Fibroblast of skin of right biceps (primary cell): ENCODE measurements at regions not wholly inside any gene's neighbourhood (a gene's known extent, or its start where the extent isn't known, plus 50 kb on each side); places are given as distances from the start of the nearest gene placed in this dataset.

Source experiments
- DNase-seq: peaks from one replicate; pipeline ENCODE4 v3.0.0-alpha.2; 2013

GRCh38 chr16:72261127-72261526 lies 89.2 kb upstream of the PMFBP1 start:
- DNase-seq, result no peak

DNA sequence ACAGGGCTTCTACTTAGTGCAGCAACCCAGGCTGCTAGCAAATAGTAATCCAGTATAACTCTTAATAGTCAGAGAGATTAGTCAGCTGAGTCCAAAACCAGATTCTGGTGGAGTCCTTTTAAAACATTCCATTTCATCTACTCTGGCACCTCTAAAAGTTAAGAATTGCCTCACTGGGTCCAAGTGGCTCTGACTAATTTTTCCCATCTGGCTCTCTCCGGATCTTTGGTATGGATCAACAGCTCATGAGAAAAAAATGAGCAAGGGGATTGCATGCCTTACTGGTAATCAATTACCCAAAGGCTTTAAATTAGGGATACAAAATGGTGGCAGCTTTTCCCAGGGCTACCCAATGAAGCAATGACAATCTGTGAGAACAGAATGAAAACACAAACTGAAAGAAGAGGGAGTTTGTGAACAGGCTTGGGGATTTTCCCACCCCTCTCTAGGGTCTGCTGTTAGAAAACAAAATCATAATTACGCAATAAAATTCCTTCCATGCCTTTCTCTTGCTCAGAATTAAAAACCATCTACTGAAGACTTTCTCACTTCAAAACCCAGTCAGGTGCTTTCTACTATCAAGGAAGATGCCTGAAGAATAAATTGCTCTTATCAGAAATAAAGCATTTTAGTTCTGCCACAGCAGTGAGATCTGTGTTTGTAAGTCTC lies 84.6 kb upstream of the PMFBP1 start:
- peak; percentile 91 for DNase-seq

DNA sequence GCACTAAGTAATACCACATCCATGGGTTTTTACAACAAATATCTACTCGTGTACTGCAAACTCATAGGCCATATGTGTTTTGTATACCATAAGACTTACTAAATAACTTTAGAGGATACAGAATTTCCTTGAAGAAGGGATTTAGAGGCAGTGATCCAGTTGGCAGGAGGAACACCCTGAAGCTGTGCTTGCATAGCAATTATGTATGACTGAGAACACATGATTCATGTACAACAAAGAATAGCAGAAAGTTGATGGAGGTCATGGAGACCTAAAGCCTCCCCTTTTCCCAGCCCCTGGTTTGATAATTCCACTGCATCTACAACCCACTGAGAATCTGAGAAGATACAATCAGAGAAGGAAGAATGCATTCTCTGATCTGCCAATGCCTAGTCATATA lies 83.8 kb upstream of the PMFBP1 start:
- DNase-seq, result peak; percentile 23

- DNase-seq, result peak; percentile 82
These were observed 75.9 kb upstream of the PMFBP1 start for GRCh38 chr16:72247821-72248253.

DNA sequence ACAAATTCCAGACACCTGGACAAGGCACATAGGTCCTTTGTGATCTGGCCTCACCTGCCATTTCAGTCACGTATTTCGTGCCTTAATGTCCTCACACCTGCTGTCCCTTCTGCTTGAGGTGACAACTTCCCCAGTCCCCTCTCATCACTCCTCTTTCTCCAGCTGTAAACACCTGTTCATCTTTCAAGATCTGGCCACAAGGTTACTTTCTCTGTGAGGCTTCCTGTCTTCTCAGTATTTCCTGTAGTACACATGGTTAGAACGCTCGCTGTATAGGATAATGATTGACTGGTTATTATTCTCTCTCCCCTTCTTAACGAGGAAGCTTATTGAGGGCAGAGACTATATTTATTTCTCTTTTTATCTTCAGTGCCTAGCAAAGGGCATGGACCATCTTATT lies 74.5 kb upstream of the PMFBP1 start:
- DNase-seq, result no peak

DNA sequence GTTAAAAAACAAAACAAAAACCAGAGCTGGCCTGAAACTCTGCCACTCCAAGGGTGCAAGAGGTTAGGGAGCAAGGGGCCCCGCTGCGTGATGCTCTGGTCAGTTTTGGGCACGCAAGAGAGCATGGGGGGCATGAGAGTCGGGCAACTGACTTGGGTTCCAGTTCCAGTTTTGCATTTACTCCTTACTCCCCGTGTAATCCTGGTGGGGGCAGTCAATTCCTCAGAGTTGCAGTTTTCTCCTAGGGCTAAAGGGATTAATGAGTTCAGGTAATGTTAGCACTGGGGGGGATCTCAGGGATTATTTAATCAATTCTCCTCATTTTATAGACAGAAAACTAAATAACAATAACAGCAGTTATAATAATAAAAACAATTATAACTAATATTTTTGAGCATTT lies 72.9 kb upstream of the PMFBP1 start:
- DNase-seq, result no peak

DNA sequence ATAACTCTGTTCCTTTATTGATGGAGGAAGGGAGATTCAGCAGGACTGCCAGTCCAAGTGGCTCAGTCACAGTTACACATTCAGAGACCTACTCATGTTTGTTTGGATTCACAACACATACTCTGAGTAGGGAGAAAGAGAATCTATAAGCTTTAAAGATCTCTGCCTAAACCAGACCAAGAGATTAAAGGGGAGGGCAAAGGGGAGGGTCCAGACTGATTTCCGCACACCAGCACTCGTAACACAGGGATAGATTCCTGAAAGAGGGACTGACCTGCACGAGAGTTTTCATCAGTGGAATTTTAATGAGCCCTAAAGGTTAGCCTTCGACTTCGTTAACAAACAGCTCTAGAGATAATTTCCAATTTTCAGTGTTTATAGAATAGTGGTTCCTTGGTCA lies 71.7 kb upstream of the PMFBP1 start:
- DNase-seq, result no peak

DNA sequence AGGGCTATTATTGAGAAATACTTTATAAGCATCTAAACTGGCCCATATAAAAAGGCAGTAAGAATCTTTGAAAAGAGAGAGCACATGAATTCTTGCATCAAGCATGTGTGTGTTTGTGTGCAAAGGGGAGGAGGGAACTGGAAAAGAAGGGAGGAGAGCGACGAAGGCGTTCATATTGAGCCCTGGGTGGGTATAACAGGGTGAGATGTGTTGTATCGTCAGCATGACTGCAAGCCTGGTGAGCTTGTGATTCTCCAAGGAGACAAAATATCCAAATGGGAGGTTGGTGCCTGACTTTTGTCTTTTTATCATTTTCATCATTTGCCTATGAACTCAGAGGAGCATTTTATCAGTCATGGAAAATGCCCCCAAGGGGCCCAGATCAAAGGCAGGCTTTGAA lies 70.8 kb upstream of the PMFBP1 start:
- no peak for DNase-seq

DNA sequence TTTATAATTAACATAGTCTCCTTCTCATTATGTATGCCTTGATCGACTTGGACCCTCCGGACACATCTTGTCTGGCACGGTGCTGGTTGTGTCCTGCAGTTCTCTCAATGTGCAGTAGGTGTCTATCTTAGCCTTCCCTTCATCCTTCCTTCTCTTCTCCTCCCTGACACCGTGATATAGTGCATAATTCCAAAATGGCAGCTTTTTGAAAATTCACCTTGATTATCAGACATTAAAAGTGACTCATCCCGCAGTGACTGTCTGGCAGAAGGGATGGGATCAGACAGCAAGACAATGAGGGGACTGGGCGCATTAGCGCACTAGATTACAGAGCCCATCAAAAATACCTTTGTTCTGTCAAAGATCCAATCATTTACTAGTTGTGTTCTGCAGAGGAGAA lies 70.0 kb upstream of the PMFBP1 start:
- peak; percentile 71 for DNase-seq

DNA sequence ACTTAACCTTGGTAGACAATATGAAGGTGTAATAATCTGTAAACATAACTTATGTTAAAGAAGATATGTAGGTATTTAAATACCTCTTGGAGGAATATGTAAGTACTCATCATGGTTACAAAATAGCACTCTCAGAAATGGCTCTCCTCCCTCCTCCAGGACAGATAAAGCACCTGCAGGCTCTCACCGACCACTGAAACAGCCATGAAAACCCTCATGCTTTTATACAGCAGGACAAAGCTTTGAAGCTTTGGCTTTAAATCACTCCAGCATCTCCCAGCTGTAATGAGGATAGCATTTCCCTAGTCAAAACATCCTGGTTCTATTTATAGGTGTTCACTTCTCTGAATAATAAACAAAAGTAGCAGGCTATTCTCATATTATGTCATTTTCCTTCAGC lies 69.1 kb upstream of the PMFBP1 start:
- no peak for DNase-seq

DNA sequence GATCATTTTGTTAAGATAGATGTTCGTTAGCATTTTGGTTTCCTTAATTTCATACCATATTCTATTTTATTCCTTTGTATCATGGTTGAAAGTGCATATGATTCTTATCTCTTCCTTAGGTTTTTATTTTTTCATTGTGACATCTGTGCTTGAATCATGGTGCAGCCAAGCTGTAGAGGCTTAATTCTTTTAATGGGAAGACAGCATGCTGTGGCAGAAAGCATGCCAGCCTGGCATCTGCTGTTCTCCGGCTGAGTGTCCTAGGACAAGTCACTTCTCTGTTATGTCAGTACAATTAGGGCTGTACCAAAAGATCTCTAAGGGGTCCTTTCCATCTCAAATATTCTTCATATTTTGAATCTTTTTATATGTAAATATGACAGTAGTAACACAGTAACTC lies 68.5 kb upstream of the PMFBP1 start:
- DNase-seq, result no peak

DNA sequence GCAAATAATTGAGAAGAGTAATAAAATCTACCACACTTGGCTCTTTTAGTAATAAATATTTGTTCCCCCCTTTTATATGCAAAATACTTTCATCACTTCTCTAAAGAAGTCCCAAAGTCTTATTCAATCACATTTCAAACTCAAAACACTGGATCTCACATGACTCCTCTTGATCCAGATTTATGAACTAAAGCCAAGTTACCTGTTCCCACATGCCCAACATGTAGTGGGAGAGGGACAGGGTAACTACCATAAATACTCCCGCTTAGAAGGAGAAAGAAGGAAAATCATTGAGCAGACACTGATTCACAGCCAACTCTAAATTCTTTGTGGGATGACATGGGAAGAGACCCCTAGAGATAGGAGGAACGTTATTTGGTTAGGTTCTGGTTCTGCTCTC lies 64.9 kb upstream of the PMFBP1 start:
- no peak for DNase-seq

- DNase-seq, result no peak
These were observed 62.4 kb upstream of the PMFBP1 start for GRCh38 chr16:72234387-72234786.

GRCh38 chr16:72228014-72228413 lies 56.1 kb upstream of the PMFBP1 start:
- DNase-seq, result no peak

DNA sequence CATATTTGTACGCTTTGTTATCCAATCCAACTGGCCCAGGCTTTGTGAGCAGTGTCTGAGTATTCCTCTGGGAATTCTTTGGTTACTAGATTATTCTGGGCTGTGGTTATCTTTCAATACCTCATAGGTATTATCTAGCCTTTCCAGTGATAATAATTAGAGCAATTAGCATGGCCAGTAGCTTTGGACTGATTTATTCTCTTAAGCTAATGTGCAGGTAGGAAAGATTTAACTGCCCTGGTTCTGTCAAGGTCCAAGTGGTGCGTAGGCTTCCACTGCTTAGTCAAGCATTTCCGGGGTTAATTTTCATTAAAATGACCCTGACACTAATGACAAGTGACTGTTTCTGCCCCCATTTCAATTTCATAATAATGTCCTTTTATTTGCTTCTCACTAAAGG lies 54.2 kb upstream of the PMFBP1 start:
- peak; percentile 25 for DNase-seq

- DNase-seq, result no peak
These were observed 52.4 kb upstream of the PMFBP1 start for GRCh38 chr16:72224260-72224768.

DNA sequence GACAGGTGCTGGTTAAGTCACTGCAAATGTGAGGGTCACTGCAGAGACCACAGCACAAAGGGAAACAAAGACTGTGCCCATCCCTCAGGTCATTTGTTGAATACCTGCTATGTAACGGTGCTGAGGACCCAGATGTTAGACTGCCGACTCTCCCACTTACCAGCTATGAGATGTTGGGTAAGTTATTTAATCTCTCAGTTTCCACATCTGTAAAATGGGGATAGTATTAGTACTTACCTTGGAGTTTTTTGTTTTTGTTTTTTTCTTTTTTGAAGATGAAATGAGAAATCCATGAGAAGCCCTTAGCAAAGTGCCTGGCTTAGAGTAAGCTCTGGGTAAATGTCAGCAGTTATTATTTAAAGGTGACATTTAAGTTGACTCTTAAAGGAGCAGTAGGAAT lies 50.5 kb upstream of the PMFBP1 start:
- DNase-seq, result no peak
